ENCODE measurements at regions not wholly inside any gene's neighbourhood (a gene's known extent, or its start where the extent isn't known, plus 50 kb on each side); places are given as distances from the start of the nearest gene placed in this dataset.

GRCh38 chr18:77187189-77187588 lies 54.6 kb upstream of the MBP start:
- no peak overlapping the region for H3K27ac ChIP-seq
- H3K4me3 ChIP-seq = no peak overlapping the region

GRCh38 chr18:77191071-77191751 lies 58.4 kb upstream of the GALR1 start:
- H3K27ac ChIP-seq = no peak overlapping the region
- no peak overlapping the region for H3K4me3 ChIP-seq

GRCh38 chr18:77197073-77197472 lies 52.6 kb upstream of the GALR1 start:
- Histone ChIP-seq H3K27ac (no peak overlapping the region), H3K4me3 (no peak overlapping the region)

DNA sequence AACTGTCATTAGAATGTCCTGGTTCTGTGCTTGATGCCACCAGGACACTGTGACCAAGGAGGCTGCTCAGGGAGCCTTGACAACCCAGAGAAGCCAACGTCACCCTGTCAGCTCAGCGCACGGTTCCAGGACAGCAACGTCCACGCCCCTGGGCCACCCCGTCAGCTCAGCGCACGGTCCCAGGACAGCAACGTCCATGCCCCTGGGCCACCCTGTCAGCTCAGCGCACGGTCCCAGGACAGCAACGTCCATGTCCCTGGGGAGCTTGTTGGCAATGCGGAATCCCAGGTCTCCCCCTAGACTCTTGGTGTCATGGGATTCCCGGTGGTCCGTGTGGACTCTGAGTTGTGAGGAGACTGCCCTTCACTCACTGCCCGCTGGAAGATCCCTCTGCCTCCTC lies 51.0 kb upstream of the GALR1 start:
- H3K27ac ChIP-seq = no peak overlapping the region
- no peak overlapping the region for H3K4me3 ChIP-seq

GRCh38 chr18:77199707-77200106 lies 49.9 kb upstream of the GALR1 start:
- H3K27ac ChIP-seq = peak overlapping the region in 1 of 21 experiments; percentile 13
- H3K4me3 ChIP-seq = no peak overlapping the region

Measured in skin epidermis (tissue), 12 donors.